Right renal cortex interstitium (tissue), 3 donors: ENCODE measurements at regions not wholly inside any gene's neighbourhood (a gene's known extent, or its start where the extent isn't known, plus 50 kb on each side); places are given as distances from the start of the nearest gene placed in this dataset.

Experiments used
- DNase-seq, 3 donors: peaks; one replicate each; pipeline ENCODE4 v3.0.0-alpha.2; 2013; ENCODE audit warnings: low read depth in 3 of 3, low spot score in 2 of 3

- no peak for DNase-seq
Observed at GRCh38 chr4:74612837-74613236, 167.9 kb downstream of the AREG start.

- no peak for DNase-seq
Observed at GRCh38 chr4:74613266-74613665, 168.3 kb downstream of the AREG start.

GRCh38 chr4:74615411-74615810 is 170.5 kb downstream of the AREG start:
- no peak for DNase-seq

- no peak for DNase-seq
Observed at GRCh38 chr4:74618166-74618565, 173.2 kb downstream of the AREG start.

GRCh38 chr4:74618659-74619058 is 173.7 kb downstream of the AREG start:
- DNase-seq, result no peak

- DNase-seq, result no peak
Observed at GRCh38 chr4:74619931-74620702, 174.2 kb downstream of the BTC start.

GRCh38 chr4:74621616-74622015 is 172.7 kb downstream of the BTC start:
- DNase-seq, result no peak

GRCh38 chr4:74623041-74623440 is 171.3 kb downstream of the BTC start:
- no peak for DNase-seq

GRCh38 chr4:74624351-74625151 is 169.8 kb downstream of the BTC start:
- no peak for DNase-seq

GRCh38 chr4:74625981-74626380 is 168.3 kb downstream of the BTC start:
- no peak for DNase-seq

- DNase-seq, result no peak
Observed at GRCh38 chr4:74627093-74627492, 167.2 kb downstream of the BTC start.

- no peak for DNase-seq
Observed at GRCh38 chr4:74627504-74627903, 166.8 kb downstream of the BTC start.

- no peak for DNase-seq
Observed at GRCh38 chr4:74628852-74629620, 165.3 kb downstream of the BTC start.

GRCh38 chr4:74630551-74630950 is 163.8 kb downstream of the BTC start:
- no peak for DNase-seq

- DNase-seq, result no peak
Observed at GRCh38 chr4:74631338-74631737, 163.0 kb downstream of the BTC start.

GRCh38 chr4:74631988-74632387 is 162.3 kb downstream of the BTC start:
- no peak for DNase-seq

GRCh38 chr4:74632634-74633033 is 161.7 kb downstream of the BTC start:
- DNase-seq, result no peak

GRCh38 chr4:74635074-74635473 is 159.2 kb downstream of the BTC start:
- DNase-seq, result no peak

GRCh38 chr4:74635490-74636123 is 158.7 kb downstream of the BTC start:
- DNase-seq, result no peak

- DNase-seq, result no peak
Observed at GRCh38 chr4:74638001-74638400, 156.3 kb downstream of the BTC start.

GRCh38 chr4:74638689-74639088 is 155.6 kb downstream of the BTC start:
- no peak for DNase-seq
